GM12891 (cell line): ENCODE measurements at regions not wholly inside any gene's neighbourhood (a gene's known extent, or its start where the extent isn't known, plus 50 kb on each side); places are given as distances from the start of the nearest gene placed in this dataset.

Source experiments
- DNase-seq: peaks from one replicate; pipeline ENCODE4 v3.0.0; 2011; ENCODE audit warnings: low spot score; ENCODE audit not compliant: insufficient read length
- FAIRE-seq: peaks from 2 replicates; lab custom pipeline; 2011; peaks lifted over from hg19 to GRCh38; lab: Jason Lieb, UNC
- PAX5 ChIP-seq: IDR thresholded peaks from 2 replicates; pipeline ENCODE4 v1.6.1; 2011; ENCODE audit warnings: low read length, moderate library complexity, mild to moderate bottlenecking; ENCODE audit not compliant: insufficient read depth, severe bottlenecking
- POLR2A ChIP-seq: IDR thresholded peaks from 2 replicates; pipeline ENCODE4 v1.6.1; 2011; ENCODE audit warnings: low read depth, low read length, control low read depth
- POLR2AphosphoS5 ChIP-seq: IDR thresholded peaks from 2 replicates; pipeline ENCODE4 v1.6.1; 2011; ENCODE audit warnings: low read depth, low read length, control low read depth
- POU2F2 ChIP-seq: IDR thresholded peaks from 2 replicates; pipeline ENCODE4 v1.6.1; 2011; ENCODE audit warnings: low read depth, mild to moderate bottlenecking, control low read depth, low read length, moderate library complexity
- SPI1 ChIP-seq: IDR thresholded peaks from 2 replicates; pipeline ENCODE4 v1.6.1; 2011; ENCODE audit warnings: low read depth, low read length, control low read depth
- TAF1 ChIP-seq: IDR thresholded peaks from 2 replicates; pipeline ENCODE4 v1.6.1; 2011; ENCODE audit warnings: low read depth, low read length, control low read depth

GRCh38 chr5:29568028-29568427 lies 1625.5 kb upstream of the CDH6 start:
- FAIRE-seq (no peak), DNase-seq (no peak)
- TF ChIP-seq PAX5 (no peak), TAF1 (no peak), POLR2A (no peak)

GRCh38 chr5:29561564-29561963 lies 1631.9 kb upstream of the CDH6 start:
- DNase-seq (no peak), FAIRE-seq (no peak)
- no peak for TF ChIP-seq PAX5
- no peak for TF ChIP-seq SPI1
- no peak for TF ChIP-seq POLR2A
- TF ChIP-seq POU2F2 = no peak
- no peak for TF ChIP-seq TAF1
- no peak for TF ChIP-seq POLR2AphosphoS5

- TF ChIP-seq TAF1 = no peak
- no peak for TF ChIP-seq POU2F2
- no peak for TF ChIP-seq POLR2A
- no peak for TF ChIP-seq PAX5
- no peak for TF ChIP-seq SPI1
- no peak for TF ChIP-seq POLR2AphosphoS5
- DNase-seq (no peak), FAIRE-seq (no peak)
Observed at GRCh38 chr5:29550523-29550922, 1643.0 kb upstream of the CDH6 start.

GRCh38 chr5:29548262-29548661 lies 1645.2 kb upstream of the CDH6 start:
- FAIRE-seq (no peak), DNase-seq (no peak)
- TF ChIP-seq SPI1 = no peak
- no peak for TF ChIP-seq PAX5
- no peak for TF ChIP-seq POLR2A
- TF ChIP-seq POLR2AphosphoS5 = no peak
- no peak for TF ChIP-seq TAF1
- no peak for TF ChIP-seq POU2F2

- no peak for FAIRE-seq
- DNase-seq = no peak
Observed at GRCh38 chr5:29547236-29547865, 1646.1 kb upstream of the CDH6 start.

GRCh38 chr5:29543501-29543900 lies 1650.0 kb upstream of the CDH6 start:
- FAIRE-seq = no peak
- DNase-seq = no peak
- TF ChIP-seq POLR2AphosphoS5 = no peak

More at GRCh38 chr5:29547236-29547865, 1646.1 kb upstream of the CDH6 start:
- TF ChIP-seq POLR2AphosphoS5 (no peak), POLR2A (no peak), PAX5 (no peak), POU2F2 (no peak), SPI1 (no peak), TAF1 (no peak)

- TF ChIP-seq TAF1 (no peak), POLR2A (no peak), PAX5 (no peak), POU2F2 (no peak), POLR2AphosphoS5 (no peak), SPI1 (no peak)
- FAIRE-seq (no peak), DNase-seq (no peak)
Observed at GRCh38 chr5:29524227-29524626, 1669.3 kb upstream of the CDH6 start.

GRCh38 chr5:29518176-29518575 lies 1675.3 kb upstream of the CDH6 start:
- DNase-seq = no peak
- FAIRE-seq = no peak
- no peak for TF ChIP-seq SPI1
- no peak for TF ChIP-seq POLR2AphosphoS5
- no peak for TF ChIP-seq TAF1
- no peak for TF ChIP-seq PAX5
- TF ChIP-seq POLR2A = no peak
- no peak for TF ChIP-seq POU2F2

GRCh38 chr5:29516224-29516623 lies 1677.3 kb upstream of the CDH6 start:
- DNase-seq (no peak), FAIRE-seq (no peak)
- no peak for TF ChIP-seq SPI1
- TF ChIP-seq POLR2A = no peak
- no peak for TF ChIP-seq POU2F2
- no peak for TF ChIP-seq TAF1
- no peak for TF ChIP-seq POLR2AphosphoS5
- no peak for TF ChIP-seq PAX5

GRCh38 chr5:29508131-29508530 lies 1685.4 kb upstream of the CDH6 start:
- no peak for DNase-seq
- no peak for TF ChIP-seq POLR2A
- no peak for TF ChIP-seq SPI1
- TF ChIP-seq POLR2AphosphoS5 = no peak
- no peak for TF ChIP-seq POU2F2
- TF ChIP-seq PAX5 = no peak
- TF ChIP-seq TAF1 = no peak
- FAIRE-seq = no peak

GRCh38 chr5:29504411-29504810 lies 1689.1 kb upstream of the CDH6 start:
- no peak for FAIRE-seq
- DNase-seq = no peak
- TF ChIP-seq PAX5 = no peak
- no peak for TF ChIP-seq POLR2A
- no peak for TF ChIP-seq SPI1
- no peak for TF ChIP-seq TAF1
- TF ChIP-seq POU2F2 = no peak
- TF ChIP-seq POLR2AphosphoS5 = no peak
